WERI-Rb-1 (cell line): ENCODE measurements at regions not wholly inside any gene's neighbourhood (a gene's known extent, or its start where the extent isn't known, plus 50 kb on each side); places are given as distances from the start of the nearest gene placed in this dataset.
"Not testable (repeated sequence)": the region's sequence is repeated elsewhere in the genome, so short reads cannot be mapped to it uniquely, and the experiment has no call there.

Source experiments
- DNase-seq: peaks from one replicate; pipeline ENCODE4 v3.0.0-alpha.2; 2020
- H3K27ac ChIP-seq: fragments of 250-450 bp; sonication (Bioruptor Pico); 2 replicates; pipeline ENCODE4 v1.5.1; 2020; ENCODE audit warnings: mild to moderate bottlenecking, moderate library complexity
- H3K27me3 ChIP-seq: fragments of 250-450 bp; sonication (Bioruptor Pico); 2 replicates; pipeline ENCODE4 v1.5.1; 2021; ENCODE audit warnings: mild to moderate bottlenecking, low read depth, moderate library complexity; ENCODE audit not compliant: insufficient read depth, severe bottlenecking
- H3K36me3 ChIP-seq: fragments of 250-450 bp; sonication (Bioruptor Pico); 2 replicates; pipeline ENCODE4 v1.5.1; 2020; ENCODE audit warnings: mild to moderate bottlenecking, moderate library complexity
- H3K4me3 ChIP-seq: 2 replicates; pipeline ENCODE4 v1.5.1; 2011; ENCODE audit warnings: low read depth, mild to moderate bottlenecking, control low read depth, low read length
- H3K9me3 ChIP-seq: fragments of 250-450 bp; sonication (Bioruptor Pico); 2 replicates; pipeline ENCODE4 v1.5.1; 2021; ENCODE audit warnings: mild to moderate bottlenecking, moderate library complexity; ENCODE audit not compliant: severe bottlenecking
- CTCF ChIP-seq: IDR thresholded peaks from 2 replicates; pipeline ENCODE4 v1.5.1; 2011; ENCODE audit warnings: low read depth, mild to moderate bottlenecking, control low read depth, inconsistent platforms, low read length

- Histone ChIP-seq H3K27ac (no peak overlapping the region), H3K36me3 (no peaks in the 10 kb centered on the region), H3K9me3 (no peaks in the 10 kb centered on the region), H3K27me3 (no peaks in the 10 kb centered on the region), H3K4me3 (no peak overlapping the region)
- no peak for DNase-seq
- TF ChIP-seq CTCF: no peak
Observed at GRCh38 chr2:236916651-236917050, 169.0 kb upstream of the COPS8 start.

GRCh38 chr2:236917164-236917563 is 168.5 kb upstream of the COPS8 start:
- no peak for DNase-seq
- Histone ChIP-seq H3K4me3 (no peak overlapping the region), H3K27me3 (no peaks in the 10 kb centered on the region), H3K9me3 (no peaks in the 10 kb centered on the region), H3K27ac (no peak overlapping the region), H3K36me3 (no peaks in the 10 kb centered on the region)
- no peak for TF ChIP-seq CTCF

GRCh38 chr2:236918545-236918944 is 167.1 kb upstream of the COPS8 start:
- Histone ChIP-seq H3K27ac (no peak overlapping the region), H3K9me3 (no peaks in the 10 kb centered on the region), H3K27me3 (no peaks in the 10 kb centered on the region), H3K36me3 (no peaks in the 10 kb centered on the region), H3K4me3 (no peak overlapping the region)
- no peak for DNase-seq
- TF ChIP-seq CTCF: no peak

GRCh38 chr2:236919209-236919608 is 166.5 kb upstream of the COPS8 start:
- TF ChIP-seq CTCF: no peak
- Histone ChIP-seq H3K4me3 (no peak overlapping the region), H3K27me3 (no peaks in the 10 kb centered on the region), H3K9me3 (no peaks in the 10 kb centered on the region), H3K36me3 (no peaks in the 10 kb centered on the region), H3K27ac (no peak overlapping the region)
- no peak for DNase-seq

- DNase-seq, H3K36me3 ChIP-seq, H3K9me3 ChIP-seq, H3K27me3 ChIP-seq, H3K27ac ChIP-seq, H3K4me3 ChIP-seq: not testable (repeated sequence)
Observed at GRCh38 chr2:236919801-236920379, 165.8 kb upstream of the COPS8 start.

- Histone ChIP-seq H3K27ac (no peak overlapping the region), H3K9me3 (no peaks in the 10 kb centered on the region), H3K27me3 (no peaks in the 10 kb centered on the region), H3K36me3 (no peaks in the 10 kb centered on the region), H3K4me3 (no peak overlapping the region)
- no peak for TF ChIP-seq CTCF
- no peak for DNase-seq
Observed at GRCh38 chr2:236922061-236922460, 163.6 kb upstream of the COPS8 start.
